Breast epithelium (tissue), 4 donors: ENCODE measurements at regions not wholly inside any gene's neighbourhood (a gene's known extent, or its start where the extent isn't known, plus 50 kb on each side); places are given as distances from the start of the nearest gene placed in this dataset.

Source experiments
- DNase-seq, 2 donors: peaks; one replicate each; pipeline ENCODE4 v3.0.0-alpha.2; 2019; ENCODE audit warnings: low spot score in 2 of 2
- H3K27ac ChIP-seq, 2 donors: fragments of 200-600 bp; sonication (generic) in 1 of 2; one replicate each; pipeline ENCODE4 v1.5.1; 2016 to 2019; ENCODE audit warnings: mild to moderate bottlenecking in 1 of 2
- H3K27me3 ChIP-seq, 2 donors: fragments of 200-600 bp; sonication (generic) in 1 of 2; one replicate each; pipeline versions ENCODE4 v1.5.1 to v1.6.0; 2017 to 2019; ENCODE audit warnings: control low read depth in 1 of 2, mild to moderate bottlenecking in 1 of 2
- H3K36me3 ChIP-seq: fragments of 200-600 bp; one replicate; pipeline ENCODE4 v1.5.1; 2019
- H3K4me1 ChIP-seq, 2 donors: fragments of 200-600 bp; sonication (generic); one replicate each; pipeline ENCODE4 v1.5.1; 2016 to 2019; ENCODE audit warnings: control low read depth in 1 of 2
- H3K4me3 ChIP-seq, 3 donors: fragments of 200-600 bp; sonication (generic); 1 replicate in 2 of 3; 2 replicates in 1 of 3; pipeline ENCODE4 v1.5.1; 2016 to 2019; ENCODE audit warnings: mild to moderate bottlenecking in 3 of 3, moderate library complexity in 2 of 3
- H3K9me3 ChIP-seq, 2 donors: fragments of 200-600 bp; sonication (generic) in 1 of 2; one replicate each; pipeline ENCODE4 v1.5.1; 2016 to 2019; ENCODE audit warnings: control low read depth in 1 of 2
- POLR2A ChIP-seq: fragments of 450-650 bp; IDR thresholded peaks from one replicate; pipeline ENCODE4 v1.6.1; 2016; ENCODE audit warnings: antibody characterized with exemption, mild to moderate bottlenecking, moderate library complexity
- POLR2AphosphoS5 ChIP-seq, 3 donors: sonication (generic); formaldehyde crosslinking; IDR thresholded peaks; one replicate each; pipeline ENCODE4 v1.6.1; 2017; ENCODE audit warnings: antibody characterized with exemption in 3 of 3
- intact Hi-C: fragments of 100-400 bp; cut with DNase I; formaldehyde crosslinking; loops from one replicate; pipeline ENCODE4 v1.15.1; 2023; ENCODE audit warnings: low total_unique reads
- TF ChIP-seq, protein P1 (sequence below), 3 donors: fragments of 450-650 bp; IDR thresholded peaks; one replicate each; pipeline ENCODE4 v1.5.1; 2016 to 2017; ENCODE audit warnings: antibody characterized with exemption in 3 of 3, mild to moderate bottlenecking in 3 of 3, moderate library complexity in 3 of 3

DNA sequence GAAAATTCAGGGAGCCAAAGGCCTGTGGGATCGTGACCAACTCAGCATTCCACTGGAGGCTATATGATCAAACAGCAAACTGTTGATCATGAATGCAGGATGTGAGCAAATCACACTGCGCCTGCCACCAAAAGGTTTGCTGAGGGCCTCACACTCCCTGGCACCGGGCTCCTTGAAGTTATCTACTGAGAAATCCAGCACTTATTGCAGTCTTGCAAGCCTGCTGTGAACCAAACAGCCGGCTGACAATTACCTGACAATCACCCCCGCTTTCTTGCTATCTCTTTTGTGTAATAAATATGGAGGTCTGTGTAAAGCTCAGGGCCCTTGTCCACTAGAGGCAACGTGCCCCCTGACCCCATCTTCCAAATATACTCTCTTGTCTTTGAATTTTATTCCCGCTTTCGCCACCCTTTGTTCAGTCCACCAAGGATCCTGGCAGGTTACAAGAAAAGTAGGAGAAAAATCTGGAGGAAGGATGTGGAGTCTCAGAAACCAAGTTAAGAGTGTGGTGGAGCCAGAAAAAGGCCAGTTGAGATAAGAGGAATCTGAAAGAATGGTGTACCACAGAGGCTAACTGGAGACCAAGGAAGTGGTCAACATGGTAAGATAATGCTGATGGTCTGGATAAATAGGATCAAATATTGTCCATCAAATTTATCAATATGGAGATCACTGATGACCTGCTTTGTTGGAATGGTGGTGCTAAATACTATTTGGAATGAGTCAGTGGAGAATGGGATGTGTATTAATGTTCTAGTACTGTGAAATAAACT lies 229.2 kb downstream of the ALX1 start:
- Histone ChIP-seq H3K27ac (no peak overlapping the region), H3K36me3 (no peaks in the 10 kb centered on the region), H3K4me3 (no peak overlapping the region), H3K9me3 (no peaks in the 10 kb centered on the region), H3K27me3 (no peaks in the 10 kb centered on the region), H3K4me1 (no peaks in the 10 kb centered on the region)
- no peak for TF ChIP-seq POLR2AphosphoS5 (IDR thresholded peaks at IDR 0.05)
- intact Hi-C loops: no loop called here
- no peak for DNase-seq

DNA sequence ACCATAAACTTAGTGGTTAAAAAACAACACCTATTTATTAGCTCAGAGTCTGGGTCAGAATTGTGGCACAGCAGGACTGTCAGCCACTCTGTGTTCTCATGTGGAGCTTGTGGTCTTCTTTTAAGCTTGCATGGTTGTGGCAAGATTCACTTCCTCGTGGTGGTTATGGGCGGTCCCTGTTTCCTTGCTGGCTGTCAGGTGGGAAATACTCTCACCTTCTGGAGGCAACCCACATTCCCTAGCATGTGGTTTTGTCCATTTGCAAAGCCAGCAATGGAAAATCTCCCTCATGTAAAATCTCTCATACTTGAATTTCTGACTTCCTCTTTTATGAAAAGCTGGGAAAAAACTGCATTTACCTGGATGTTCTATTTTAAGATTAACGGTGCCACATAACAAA lies 229.8 kb downstream of the ALX1 start:
- no peaks in the 10 kb centered on the region for H3K27me3 ChIP-seq
- no peak overlapping the region for H3K27ac ChIP-seq
- DNase-seq: no peak
- no peaks in the 10 kb centered on the region for H3K9me3 ChIP-seq
- no peak overlapping the region for H3K4me3 ChIP-seq
- no peaks in the 10 kb centered on the region for H3K36me3 ChIP-seq
- intact Hi-C loops: no loop called here
- H3K4me1 ChIP-seq: no peaks in the 10 kb centered on the region
- TF ChIP-seq, protein P1, sequence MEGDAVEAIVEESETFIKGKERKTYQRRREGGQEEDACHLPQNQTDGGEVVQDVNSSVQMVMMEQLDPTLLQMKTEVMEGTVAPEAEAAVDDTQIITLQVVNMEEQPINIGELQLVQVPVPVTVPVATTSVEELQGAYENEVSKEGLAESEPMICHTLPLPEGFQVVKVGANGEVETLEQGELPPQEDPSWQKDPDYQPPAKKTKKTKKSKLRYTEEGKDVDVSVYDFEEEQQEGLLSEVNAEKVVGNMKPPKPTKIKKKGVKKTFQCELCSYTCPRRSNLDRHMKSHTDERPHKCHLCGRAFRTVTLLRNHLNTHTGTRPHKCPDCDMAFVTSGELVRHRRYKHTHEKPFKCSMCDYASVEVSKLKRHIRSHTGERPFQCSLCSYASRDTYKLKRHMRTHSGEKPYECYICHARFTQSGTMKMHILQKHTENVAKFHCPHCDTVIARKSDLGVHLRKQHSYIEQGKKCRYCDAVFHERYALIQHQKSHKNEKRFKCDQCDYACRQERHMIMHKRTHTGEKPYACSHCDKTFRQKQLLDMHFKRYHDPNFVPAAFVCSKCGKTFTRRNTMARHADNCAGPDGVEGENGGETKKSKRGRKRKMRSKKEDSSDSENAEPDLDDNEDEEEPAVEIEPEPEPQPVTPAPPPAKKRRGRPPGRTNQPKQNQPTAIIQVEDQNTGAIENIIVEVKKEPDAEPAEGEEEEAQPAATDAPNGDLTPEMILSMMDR (IDR thresholded peaks at IDR 0.05): no peak
- TF ChIP-seq POLR2AphosphoS5 (IDR thresholded peaks at IDR 0.05) (no peak), POLR2A (no peak)

DNA sequence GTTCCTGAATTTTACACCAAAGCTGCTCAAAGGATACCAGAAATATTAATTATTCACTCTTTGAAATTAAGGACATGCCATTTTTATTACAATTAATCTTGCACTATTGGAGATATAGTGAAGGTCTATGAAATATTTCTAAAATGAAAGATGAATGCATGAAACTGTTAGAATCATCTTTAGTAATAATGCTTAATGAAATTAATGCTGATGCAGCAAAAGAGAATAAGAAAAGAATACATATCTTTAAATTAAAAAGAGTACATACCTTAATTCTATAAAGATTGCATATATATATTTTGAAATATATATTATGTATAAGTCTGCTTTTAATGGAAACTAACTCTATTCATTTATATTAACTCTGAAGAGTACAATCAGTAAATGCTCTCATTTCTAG lies 236.0 kb downstream of the ALX1 start:
- DNase-seq: no peak
- no peaks in the 10 kb centered on the region for H3K4me1 ChIP-seq
- no peak overlapping the region for H3K4me3 ChIP-seq
- no peaks in the 10 kb centered on the region for H3K36me3 ChIP-seq
- H3K9me3 ChIP-seq: no peaks in the 10 kb centered on the region
- intact Hi-C loops: no loop called here
- TF ChIP-seq, protein P1 (IDR thresholded peaks at IDR 0.05): no peak
- TF ChIP-seq POLR2AphosphoS5 (IDR thresholded peaks at IDR 0.05) (no peak), POLR2A (no peak)
- H3K27me3 ChIP-seq: no peaks in the 10 kb centered on the region
- H3K27ac ChIP-seq: no peak overlapping the region

DNA sequence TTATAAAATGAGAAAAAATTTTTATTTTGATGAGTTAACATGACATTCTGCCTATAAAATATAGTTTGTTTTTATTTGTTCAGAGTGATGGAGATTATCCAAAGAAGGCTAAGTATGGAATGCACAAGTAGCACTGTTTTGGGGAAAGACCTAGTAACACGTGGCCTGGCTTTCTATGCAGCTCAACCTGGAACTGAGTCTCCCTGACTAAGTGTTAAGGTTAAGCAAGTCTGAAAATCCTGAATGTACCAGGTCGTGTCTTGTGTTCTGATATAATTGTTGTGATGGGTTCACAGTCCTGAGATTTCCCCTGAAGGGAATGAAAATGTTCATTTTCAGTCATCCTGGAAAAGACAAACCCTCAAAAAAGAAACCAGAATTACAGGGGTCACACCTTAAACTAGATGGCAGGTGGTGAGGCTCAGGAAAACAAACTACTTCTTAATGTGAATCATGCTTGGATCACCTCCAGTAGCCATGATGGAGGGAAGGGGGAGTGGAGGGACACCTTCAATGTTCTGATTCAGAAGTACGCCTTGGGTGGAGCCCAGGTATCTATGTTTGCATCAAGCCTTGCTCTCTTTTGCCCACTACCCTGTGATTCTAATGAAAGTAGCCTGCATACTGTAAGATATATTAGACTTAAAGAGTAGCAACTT lies 236.8 kb downstream of the ALX1 start:
- intact Hi-C loops: no loop called here
- Histone ChIP-seq H3K9me3 (no peaks in the 10 kb centered on the region), H3K27me3 (no peaks in the 10 kb centered on the region), H3K27ac (no peak overlapping the region), H3K4me3 (no peak overlapping the region), H3K4me1 (no peaks in the 10 kb centered on the region), H3K36me3 (no peaks in the 10 kb centered on the region)
- DNase-seq: no peak
- TF ChIP-seq POLR2AphosphoS5 (IDR thresholded peaks at IDR 0.05): no peak
- no peak for TF ChIP-seq POLR2A
- TF ChIP-seq, protein P1 (IDR thresholded peaks at IDR 0.05): no peak

DNA sequence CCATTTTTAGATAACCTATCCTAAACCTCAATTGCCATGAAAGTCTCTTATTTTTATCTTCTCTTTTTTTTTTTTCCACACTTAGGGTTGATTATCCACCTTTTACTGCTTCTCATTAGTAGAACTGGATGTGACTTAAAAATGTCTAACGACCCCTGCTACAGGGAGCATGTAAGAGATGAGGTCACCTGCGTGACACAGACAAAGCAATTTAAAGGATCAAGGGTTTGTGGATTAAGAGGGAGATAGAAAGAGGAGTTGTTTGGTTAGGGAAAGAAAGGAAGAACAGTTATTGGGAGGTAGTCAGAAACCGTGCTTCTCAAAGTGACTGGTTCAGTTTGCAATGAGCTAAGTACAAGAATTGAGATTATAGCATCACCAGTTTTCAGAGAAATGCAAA lies 239.1 kb downstream of the ALX1 start:
- Histone ChIP-seq H3K9me3 (no peaks in the 10 kb centered on the region), H3K4me3 (no peak overlapping the region), H3K4me1 (no peaks in the 10 kb centered on the region), H3K27me3 (no peaks in the 10 kb centered on the region), H3K36me3 (no peaks in the 10 kb centered on the region), H3K27ac (no peak overlapping the region)
- no peak for TF ChIP-seq POLR2AphosphoS5 (IDR thresholded peaks at IDR 0.05)
- TF ChIP-seq, protein P1 (IDR thresholded peaks at IDR 0.05): no peak
- no peak for TF ChIP-seq POLR2A
- intact Hi-C loops: no loop called here
- DNase-seq: no peak
